Right lobe of liver (tissue), 4 donors: ENCODE measurements at regions not wholly inside any gene's neighbourhood (a gene's known extent, or its start where the extent isn't known, plus 50 kb on each side); places are given as distances from the start of the nearest gene placed in this dataset.

Source experiments
- CTCF ChIP-seq, 4 donors: fragments of 200-600 bp in 3 of 4; fragments of 450-650 bp in 1 of 4; IDR thresholded peaks; one replicate each; pipeline versions ENCODE4 v1.5.1 to v1.8.0; 2016 to 2022; ENCODE audit warnings: antibody characterized with exemption in 4 of 4, mild to moderate bottlenecking in 2 of 4
- POLR2A ChIP-seq: fragments of 450-650 bp; IDR thresholded peaks from one replicate; pipeline ENCODE4 v1.6.1; 2017; ENCODE audit warnings: antibody characterized with exemption, mild to moderate bottlenecking
- donor health status: DM: no; HTN: no; CAD: no.
- donor health status: DM: no; HTN: no; CAD: no.
- donor health status: DM: no; HTN: yes; CAD: no.

GRCh38 chr4:11155208-11155867, 273.4 kb downstream of the HS3ST1 start:
- no peak for TF ChIP-seq CTCF (IDR thresholded peaks at IDR 0.05)
- no peak for TF ChIP-seq POLR2A
